ENCODE measurements at regions not wholly inside any gene's neighbourhood (a gene's known extent, or its start where the extent isn't known, plus 50 kb on each side); places are given as distances from the start of the nearest gene placed in this dataset.

DNA sequence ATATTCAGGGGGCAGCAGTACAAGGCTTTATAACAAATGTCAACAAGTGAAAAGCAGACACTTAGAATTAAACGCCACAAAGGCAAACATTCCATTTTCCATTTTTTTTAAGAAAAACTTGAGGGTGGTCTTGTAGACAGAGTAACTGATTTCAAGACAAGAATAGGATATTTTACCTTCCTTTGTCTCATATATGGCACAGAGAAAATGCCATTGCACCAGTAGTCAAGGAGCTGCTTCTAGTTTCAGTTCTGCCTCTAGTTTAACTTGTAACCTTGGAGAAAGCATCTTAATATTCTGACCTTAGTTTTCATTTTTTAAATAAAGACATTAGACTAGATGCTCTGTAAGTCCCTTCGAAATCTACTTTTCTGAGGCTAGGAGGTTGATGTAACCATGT lies 355.3 kb upstream of the KCNN2 start:
- CTCF ChIA-PET: no interaction called here
- POLR2A ChIA-PET: no interaction called here

DNA sequence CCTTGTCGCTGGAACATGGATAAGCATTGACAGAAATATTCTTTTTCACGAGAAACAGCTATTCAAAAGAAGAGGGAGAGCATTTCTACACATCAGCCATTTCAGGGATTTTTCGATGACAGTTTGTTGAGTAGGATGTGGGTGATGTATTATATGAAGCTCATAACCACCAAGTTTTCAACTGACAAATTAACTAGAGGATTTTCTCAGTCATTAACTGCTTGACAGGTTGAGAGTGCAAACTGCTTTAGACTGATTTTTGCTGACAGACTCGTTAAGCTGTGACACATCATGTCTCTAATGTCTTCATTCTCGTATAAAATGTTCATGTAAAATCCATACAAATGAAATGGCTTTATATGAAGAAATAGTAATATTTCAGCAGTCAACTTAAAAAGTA lies 354.2 kb upstream of the KCNN2 start:
- ChIA-PET POLR2A (no interaction called here), CTCF (no interaction called here)

DNA sequence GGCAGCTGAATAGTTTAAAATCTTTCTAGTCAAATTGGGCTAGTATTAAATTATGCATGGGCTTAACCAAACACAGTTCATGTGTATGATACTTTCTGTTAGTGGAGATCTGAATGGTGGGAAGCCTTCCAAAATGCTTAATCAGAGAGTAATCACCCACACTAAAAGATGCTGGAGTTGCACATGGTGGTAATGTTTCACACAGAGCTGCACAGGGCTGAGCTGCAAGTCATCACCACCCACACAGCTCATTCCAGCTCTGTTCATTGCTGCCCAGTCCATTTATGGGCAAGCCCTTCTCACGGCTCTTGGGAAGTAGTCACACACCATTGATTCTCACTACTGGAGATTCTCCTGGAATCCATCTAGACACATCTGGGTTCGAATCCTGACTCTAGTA lies 351.5 kb upstream of the KCNN2 start:
- CTCF ChIA-PET: no interaction called here
- POLR2A ChIA-PET: no interaction called here

DNA sequence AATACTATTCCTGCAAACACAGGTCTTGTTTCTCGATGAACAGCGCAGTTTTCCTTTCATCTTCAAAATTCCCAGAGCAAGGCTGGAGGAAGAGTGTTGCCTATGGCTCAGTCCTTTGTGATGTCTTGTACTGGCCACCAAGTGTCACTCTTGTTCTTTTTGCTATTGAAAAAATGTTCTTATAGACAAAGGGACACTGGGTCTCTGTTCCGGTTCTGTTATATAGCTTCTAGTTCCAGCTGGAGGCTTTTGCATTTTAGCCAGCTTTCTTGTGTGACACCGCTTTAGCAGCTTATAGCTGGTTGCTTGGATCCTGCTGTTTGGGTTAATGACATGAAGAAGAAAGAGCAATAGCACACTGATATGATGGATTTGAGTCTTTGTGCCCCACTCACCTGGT lies 343.7 kb upstream of the KCNN2 start:
- POLR2A ChIA-PET: no interaction called here
- CTCF ChIA-PET: no interaction called here

- ChIA-PET CTCF (interaction anchor here (0.6 kb wide), 1 partner anchor 9 kb away, joined by 3 read pairs; no protein-coding TSS in a partner anchor), POLR2A (no interaction called here)
These were observed 323.1 kb upstream of the KCNN2 start for GRCh38 chr5:114038756-114039155.

- ChIA-PET POLR2A (no interaction called here), CTCF (no interaction called here)
These were observed 311.8 kb upstream of the KCNN2 start for GRCh38 chr5:114050087-114050486.

- POLR2A ChIA-PET: no interaction called here
- CTCF ChIA-PET: no interaction called here
These were observed 308.5 kb upstream of the KCNN2 start for GRCh38 chr5:114053372-114053771.

DNA sequence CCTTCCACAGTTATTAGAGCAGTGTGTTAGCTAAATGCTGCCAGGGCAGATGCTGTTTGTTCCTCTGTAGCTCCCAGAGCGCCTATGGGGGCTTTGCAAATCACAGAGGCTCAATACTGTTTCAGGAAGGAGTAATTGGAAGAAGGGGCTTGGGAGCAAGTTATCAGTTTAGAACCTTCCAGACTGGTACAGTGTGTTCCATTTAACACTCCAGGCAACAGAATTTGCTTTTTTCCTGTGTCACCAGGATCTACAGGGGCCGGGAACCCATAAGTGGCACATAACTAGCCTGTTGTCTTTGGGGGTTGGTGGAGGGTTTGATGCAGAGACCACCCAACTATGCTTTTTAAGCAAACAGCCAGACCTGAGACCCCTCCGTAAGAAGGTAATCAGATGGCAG lies 307.3 kb upstream of the KCNN2 start:
- POLR2A ChIA-PET: no interaction called here
- CTCF ChIA-PET: no interaction called here

GRCh38 chr5:114055318-114056184 lies 306.3 kb upstream of the KCNN2 start:
- POLR2A ChIA-PET: no interaction called here
- CTCF ChIA-PET: no interaction called here

DNA sequence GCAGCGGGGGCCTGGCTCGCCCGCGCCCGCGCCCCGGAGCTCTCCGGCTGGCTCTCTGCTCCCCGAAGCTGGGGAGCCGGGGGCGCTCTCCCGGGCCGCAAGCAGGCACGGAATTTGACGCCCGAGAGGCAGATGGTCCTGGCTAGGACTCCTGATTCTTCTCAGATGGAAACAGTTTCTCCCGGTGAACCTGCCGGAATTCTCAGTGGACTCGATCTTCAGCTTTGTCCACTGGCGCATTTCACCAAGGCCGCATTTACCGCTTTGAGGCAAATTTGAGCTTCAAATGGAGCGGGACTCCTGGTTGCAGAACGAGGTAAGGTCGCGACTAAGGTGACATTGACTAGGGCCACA lies 305.7 kb upstream of the KCNN2 start:
- POLR2A ChIA-PET: no interaction called here
- CTCF ChIA-PET: no interaction called here

DNA sequence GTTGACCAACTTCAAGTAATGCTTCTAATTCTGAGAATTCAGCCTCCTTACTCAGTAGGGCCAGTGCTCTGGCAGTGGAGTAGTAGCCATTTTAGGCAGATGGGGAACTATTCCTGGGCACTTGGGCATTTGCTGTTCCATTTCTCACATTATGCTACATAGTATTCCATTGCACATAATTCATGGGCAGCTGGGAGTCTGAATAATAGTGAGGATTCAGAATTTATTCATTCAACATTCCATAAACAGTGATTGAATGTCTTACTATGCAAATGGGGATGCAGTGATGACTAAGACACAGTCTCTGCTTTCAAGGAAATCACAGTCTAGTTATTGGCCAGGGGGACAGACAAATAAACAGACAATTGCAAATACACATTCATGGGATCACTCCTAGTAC lies 301.0 kb upstream of the KCNN2 start:
- ChIA-PET CTCF (no interaction called here), POLR2A (no interaction called here)

GRCh38 chr5:114062932-114063867 lies 298.7 kb upstream of the KCNN2 start:
- CTCF ChIA-PET: no interaction called here
- POLR2A ChIA-PET: no interaction called here

GRCh38 chr5:114065912-114066311 lies 296.0 kb upstream of the KCNN2 start:
- POLR2A ChIA-PET: no interaction called here
- CTCF ChIA-PET: no interaction called here

DNA sequence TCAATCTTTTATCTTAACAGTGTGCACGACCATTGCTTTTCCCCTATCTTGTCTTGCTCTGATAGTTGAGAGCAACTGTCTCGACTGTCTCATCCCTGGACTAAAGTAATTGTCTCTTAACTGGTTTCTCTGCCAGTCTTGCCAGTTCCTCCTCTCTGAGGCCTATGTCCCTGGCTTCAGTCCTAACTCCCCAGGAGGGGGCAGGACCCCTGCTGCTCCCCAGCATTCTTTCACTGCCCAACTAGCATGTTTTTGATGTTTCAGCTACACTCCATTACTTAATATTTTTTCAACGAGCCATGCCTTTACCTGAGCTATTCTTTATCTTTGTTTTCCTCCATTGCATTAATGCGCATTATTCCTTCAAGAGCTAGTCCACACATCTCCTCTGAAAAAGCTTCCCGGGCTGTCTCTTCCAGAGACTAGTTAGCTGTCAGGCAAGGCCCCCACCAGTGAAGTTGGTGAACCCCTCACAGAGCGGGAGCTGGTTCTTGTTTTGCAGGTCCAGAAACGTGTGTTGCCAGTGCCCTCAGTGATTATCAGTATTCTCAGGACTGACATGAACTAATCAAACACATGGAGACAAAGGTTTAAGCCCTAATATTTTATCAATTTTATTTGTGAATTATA lies 291.7 kb upstream of the KCNN2 start:
- POLR2A ChIA-PET: no interaction called here

DNA sequence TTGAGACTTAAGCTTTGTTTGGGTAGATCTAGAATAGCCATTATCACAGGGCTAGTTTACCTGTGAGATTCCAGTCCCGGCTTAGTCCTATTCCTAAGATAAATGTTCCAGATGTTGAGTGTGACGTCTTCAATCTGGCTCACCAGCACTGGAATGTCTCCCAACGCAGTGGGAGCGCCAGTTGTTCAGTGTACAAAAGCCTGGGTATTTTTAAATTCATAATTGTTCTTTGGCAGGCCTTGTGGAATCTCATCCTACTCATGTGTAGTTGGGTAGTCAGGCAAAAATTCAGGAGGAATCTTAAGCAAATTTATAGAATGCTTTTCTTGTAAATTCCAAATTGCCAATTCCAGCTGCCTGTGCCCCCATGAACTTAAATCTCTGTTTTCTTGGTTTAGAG lies 272.6 kb upstream of the KCNN2 start:
- CTCF ChIA-PET: no interaction called here
- POLR2A ChIA-PET: no interaction called here

More for the DNA sequence above, 291.7 kb upstream of the KCNN2 start:
- CTCF ChIA-PET: no interaction called here

DNA sequence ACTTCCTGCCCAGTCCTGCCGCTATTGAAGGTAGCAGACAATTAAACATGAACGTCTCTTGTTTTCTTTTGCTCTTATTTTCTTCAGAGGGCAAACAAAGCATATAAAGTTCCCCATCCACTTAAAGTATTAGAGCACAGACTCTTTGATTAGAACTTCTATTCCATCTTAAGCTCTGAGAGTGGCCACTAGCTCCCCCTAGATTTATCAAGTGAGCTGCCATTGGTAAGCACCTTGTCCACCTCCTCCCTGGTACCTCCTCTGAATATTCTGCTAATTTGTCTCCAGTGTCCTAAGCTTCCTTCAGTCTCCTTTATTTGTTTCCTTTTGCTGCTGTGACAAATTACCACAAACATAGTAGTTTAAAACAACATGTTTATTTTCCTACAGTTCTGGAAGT lies 264.3 kb upstream of the KCNN2 start:
- ChIA-PET POLR2A (no interaction called here), CTCF (no interaction called here)

DNA sequence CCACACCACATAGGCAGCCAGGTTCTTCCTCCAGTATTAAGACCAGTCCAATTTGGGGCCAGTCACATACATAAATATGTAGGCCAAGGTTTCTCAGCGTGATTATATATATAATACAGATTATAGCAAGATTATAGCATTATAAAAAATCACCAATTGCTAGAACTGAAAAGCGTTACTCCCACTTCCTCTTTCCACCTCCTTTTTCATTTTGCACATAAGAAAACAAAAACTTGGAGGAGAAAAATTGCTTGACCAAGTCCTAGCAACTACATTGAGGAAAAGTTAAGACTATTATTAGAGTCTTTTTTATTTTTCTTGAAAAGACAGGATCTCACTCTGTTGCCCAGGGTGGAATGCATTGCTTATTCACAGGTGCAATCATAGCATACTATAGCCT lies 262.7 kb upstream of the KCNN2 start:
- POLR2A ChIA-PET: no interaction called here
- CTCF ChIA-PET: no interaction called here

DNA sequence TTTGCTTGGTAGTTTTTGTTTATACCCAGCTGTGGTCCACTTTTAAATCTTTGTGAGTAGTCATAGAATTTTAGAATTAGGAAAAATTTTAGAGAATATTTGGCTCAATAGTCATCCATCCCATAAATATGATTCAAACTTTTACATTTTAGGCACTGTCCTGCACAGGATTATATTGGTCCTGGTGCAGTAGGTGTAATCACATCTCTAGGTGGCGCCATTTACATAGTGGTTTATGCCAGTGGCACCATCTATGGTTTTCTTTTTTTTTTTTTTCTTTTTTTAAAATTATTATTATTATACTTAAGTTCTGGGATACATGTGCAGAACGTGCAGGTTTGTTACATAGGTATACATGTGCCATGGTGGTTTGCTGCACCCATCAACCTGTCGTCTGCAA lies 260.7 kb upstream of the KCNN2 start:
- POLR2A ChIA-PET: no interaction called here
- CTCF ChIA-PET: no interaction called here

GRCh38 chr5:114113604-114114003 lies 248.3 kb upstream of the KCNN2 start:
- ChIA-PET CTCF (no interaction called here), POLR2A (no interaction called here)

- ChIA-PET CTCF (no interaction called here), POLR2A (no interaction called here)
These were observed 244.9 kb upstream of the KCNN2 start for GRCh38 chr5:114116981-114117380.

- POLR2A ChIA-PET: no interaction called here
- CTCF ChIA-PET: no interaction called here
These were observed 243.4 kb upstream of the KCNN2 start for GRCh38 chr5:114118511-114118910.

Measured in activated CD8-positive, alpha-beta memory T cell treated with anti-CD3 and anti-CD28 coated beads for 36 hours (primary cell).